Esophagus muscularis mucosa (tissue), 4 donors: ENCODE measurements at regions not wholly inside any gene's neighbourhood (a gene's known extent, or its start where the extent isn't known, plus 50 kb on each side); places are given as distances from the start of the nearest gene placed in this dataset.

Source experiments
- CTCF ChIP-seq, 3 experiments: fragments of 200-600 bp in 2 of 3; fragments of 450-650 bp in 1 of 3; sonication (generic) in 2 of 3; IDR thresholded peaks; one replicate each; pipeline ENCODE4 v1.5.1; 2017 to 2019; ENCODE audit warnings: antibody characterized with exemption in 3 of 3, mild to moderate bottlenecking in 2 of 3, moderate library complexity in 1 of 3
- EP300 ChIP-seq: sonication (generic); formaldehyde crosslinking; IDR thresholded peaks from one replicate; pipeline ENCODE4 v1.6.1; 2017; ENCODE audit warnings: antibody characterized with exemption
- POLR2A ChIP-seq: fragments of 450-650 bp; IDR thresholded peaks from one replicate; pipeline ENCODE4 v1.6.1; 2017; ENCODE audit warnings: antibody characterized with exemption, moderate library complexity, mild to moderate bottlenecking, low read depth
- POLR2AphosphoS5 ChIP-seq, 2 donors: sonication (generic); formaldehyde crosslinking; IDR thresholded peaks; one replicate each; pipeline ENCODE4 v1.6.1; 2017; ENCODE audit warnings: antibody characterized with exemption in 2 of 2

GRCh38 chr4:162706632-162707031 is 460.1 kb downstream of the NAF1 start:
- TF ChIP-seq CTCF (IDR thresholded peaks at IDR 0.05) = no peak
- no peak for TF ChIP-seq POLR2A
- TF ChIP-seq EP300 = no peak
- no peak for TF ChIP-seq POLR2AphosphoS5 (IDR thresholded peaks at IDR 0.05)
